Kidney capillary endothelial cell (primary cell): ENCODE measurements at regions not wholly inside any gene's neighbourhood (a gene's known extent, or its start where the extent isn't known, plus 50 kb on each side); places are given as distances from the start of the nearest gene placed in this dataset.
"Not testable (repeated sequence)": the region's sequence is repeated elsewhere in the genome, so short reads cannot be mapped to it uniquely, and the experiment has no call there.

Experiments used
- DNase-seq: peaks from one replicate; pipeline ENCODE4 v3.0.0-alpha.2; 2018; ENCODE audit warnings: low spot score

DNA sequence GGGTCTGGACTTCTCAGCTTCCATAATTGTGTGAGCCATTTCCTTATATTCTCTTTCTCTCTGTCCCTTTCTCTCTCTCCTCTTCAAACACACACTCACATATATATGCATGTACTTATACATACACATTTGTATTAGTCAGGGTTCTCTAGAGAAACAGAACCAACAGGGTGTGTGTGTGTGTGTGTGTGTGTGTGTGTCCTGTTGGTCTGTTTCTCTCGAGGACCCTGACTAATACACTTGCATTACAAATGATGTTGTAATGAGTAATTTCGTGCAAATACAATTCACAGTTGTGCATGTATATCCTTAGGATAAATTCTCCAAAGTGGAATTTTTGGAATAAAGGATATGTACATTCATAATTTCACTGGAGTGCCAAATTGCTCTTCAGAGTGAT, 115.3 kb downstream of the NPIPB5 start:
- DNase-seq, result no peak

DNA sequence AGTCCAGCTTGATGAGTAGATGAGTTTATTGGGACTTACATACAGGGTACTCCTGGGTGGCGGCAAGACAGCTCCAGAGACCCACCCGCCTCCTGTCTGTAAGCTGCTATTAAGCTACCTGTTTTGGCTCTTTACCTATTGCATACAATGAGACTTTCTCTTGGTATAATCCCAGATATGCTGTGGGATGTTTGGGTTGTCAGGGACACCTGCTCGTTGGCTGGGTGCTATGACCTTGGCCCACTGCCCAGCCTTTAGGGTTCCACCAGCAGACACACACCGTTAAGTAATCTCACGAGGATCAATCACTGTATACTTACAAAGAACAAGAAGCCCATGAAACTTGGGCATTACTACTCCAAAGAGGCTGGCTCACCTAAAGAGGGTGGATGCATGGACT, 116.4 kb downstream of the NPIPB5 start:
- DNase-seq, result no peak

DNA sequence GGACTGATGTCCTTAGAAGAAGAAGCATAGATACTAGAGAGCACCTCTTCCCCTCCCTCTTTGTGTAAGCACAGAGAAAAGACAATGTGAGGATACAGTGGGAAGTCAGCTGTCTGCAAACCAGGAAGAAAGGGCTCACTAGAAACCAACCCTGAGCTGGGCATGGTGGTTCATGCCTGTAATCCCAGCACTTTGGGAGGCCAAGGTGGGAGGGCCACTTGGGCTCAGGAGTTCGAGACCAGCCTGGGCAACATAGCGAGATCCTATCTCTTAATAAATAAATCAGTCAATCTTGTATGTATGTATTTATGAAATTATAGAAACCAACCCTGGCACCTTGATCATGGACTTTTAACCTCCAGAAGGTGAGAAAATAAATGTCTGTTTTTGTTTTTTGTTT, 118.3 kb downstream of the NPIPB5 start:
- no peak for DNase-seq

DNA sequence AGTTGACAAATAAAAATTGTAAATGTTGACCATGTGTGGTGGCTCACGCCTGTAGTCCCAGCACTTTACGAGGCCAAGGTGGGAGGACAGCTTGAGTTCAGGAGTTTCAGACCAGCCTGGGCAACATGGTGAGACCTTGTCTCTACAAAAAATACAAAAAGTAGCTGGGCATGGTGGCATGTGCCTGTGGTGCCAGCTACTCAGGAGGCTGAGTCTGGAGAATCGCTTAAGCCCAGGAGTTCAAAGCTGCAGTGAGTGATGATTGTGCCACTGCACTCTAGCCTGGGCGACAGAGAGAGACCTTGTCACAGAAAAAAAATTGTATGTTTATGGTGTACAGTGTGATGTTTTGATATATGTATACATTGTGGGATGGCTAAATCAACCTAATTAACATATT, 119.6 kb downstream of the NPIPB5 start:
- no peak for DNase-seq

DNA sequence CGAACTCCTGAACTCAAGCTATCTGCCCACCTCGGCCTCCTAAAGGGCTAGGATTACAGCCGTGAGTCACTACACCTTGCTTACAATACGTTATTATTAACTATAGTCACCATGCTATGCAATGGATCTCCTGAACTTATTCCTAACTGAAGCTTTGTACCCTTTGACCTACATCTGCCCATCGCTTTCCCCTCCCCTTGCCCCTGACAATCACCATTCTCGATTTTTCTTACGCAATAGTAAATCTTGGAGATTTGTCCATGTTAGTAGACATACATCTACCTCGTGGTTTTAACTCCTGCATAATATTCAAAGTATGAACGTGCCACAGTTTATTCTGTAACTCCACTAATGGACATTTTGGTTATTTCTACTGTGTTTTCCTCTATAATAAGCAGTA, 120.6 kb downstream of the NPIPB5 start:
- no peak for DNase-seq

DNA sequence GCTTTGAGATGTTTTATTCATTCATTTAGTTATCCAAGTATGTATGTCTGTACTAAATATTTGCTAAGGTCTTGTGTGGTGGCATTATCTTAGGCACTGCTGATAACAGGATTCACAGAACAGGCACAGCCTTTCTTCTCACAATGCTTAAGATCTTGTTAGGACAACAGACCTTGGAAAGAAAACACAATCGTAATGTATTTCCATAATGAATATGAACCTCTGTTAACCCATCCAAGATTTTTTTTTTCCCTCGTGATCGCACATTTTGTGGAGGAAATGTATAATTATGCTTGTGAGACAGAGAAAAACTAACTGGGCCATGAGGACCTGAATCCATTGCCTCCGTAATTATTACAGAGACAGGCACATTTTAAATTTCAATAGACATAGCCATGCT, 121.9 kb downstream of the NPIPB5 start:
- no peak for DNase-seq

DNA sequence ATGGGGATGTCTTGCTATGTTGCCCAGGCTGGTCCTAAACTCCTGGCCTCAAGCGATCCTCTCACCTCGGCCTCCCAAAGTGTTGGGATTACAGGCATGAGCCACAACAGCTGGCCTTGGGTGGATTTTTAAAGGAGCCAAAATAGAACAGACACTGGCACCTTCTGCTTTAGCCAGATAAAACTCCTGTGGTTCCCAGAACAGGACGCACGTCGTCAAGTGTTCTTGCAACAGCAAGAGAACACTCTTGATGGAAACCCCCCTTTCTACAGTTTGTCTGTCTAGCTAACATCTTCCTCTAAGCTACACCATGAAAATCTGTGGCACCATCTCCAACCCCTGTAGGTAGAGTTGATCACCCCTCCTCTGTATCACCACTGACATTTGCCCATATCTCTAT, 122.6 kb downstream of the NPIPB5 start:
- no peak for DNase-seq

DNA sequence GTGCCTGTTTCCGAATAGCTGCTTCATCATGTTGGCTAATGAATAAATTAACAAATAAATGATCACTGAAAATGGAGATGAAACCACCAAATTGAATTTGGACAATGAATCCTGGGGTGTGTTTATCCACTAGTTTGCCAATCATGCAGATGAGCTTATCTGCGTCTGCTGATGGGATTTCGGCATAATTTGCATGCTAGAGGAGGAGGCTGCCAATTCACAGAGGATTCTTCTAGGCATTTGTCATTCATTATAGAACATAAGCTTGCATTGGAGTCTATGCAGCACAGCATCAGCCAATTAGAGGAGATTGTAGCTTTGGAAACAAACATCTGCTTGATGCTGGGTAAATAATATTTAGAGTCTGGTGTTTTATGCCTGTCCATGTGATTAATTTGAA, 123.1 kb downstream of the NPIPB5 start:
- DNase-seq, result no peak

DNA sequence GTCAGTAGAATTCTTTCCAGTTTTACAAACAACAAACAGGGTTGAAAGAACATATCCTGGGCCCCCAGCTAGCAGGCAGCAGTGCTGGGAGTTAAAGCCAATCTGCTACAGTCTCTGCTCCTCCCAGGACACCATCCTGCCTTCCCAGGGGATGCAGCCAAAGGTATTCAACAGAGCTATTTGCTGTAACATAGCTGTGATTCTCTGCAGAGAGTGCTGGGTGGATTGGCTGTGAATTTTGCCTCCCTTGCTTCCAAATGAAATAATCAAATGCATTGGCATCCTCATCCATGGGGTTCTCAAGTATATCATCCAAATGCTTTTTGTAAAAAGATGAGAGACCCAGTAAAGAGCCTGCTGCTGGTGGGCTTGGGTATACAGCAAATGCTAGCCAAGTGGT, 124.3 kb downstream of the NPIPB5 start:
- DNase-seq, result no peak

DNA sequence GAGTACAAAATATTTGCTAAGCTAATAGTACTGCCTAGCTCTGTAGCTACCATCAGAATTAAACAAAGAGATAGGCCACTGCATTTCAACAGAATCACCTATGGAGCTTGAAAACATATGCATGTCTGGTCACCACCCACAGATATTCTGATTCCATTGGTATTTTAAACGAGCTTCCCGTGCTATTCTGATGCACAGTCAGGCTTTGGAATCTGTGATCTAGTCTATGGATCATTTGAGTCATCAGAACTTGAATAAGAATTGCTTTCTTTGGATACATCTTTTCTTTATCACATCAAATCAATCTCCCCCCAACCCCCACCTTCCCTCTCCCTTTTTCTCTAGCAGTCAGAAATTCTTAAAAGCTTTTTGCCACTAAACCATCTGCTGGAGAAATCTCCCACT, 124.7 kb downstream of the NPIPB5 start:
- no peak for DNase-seq

DNA sequence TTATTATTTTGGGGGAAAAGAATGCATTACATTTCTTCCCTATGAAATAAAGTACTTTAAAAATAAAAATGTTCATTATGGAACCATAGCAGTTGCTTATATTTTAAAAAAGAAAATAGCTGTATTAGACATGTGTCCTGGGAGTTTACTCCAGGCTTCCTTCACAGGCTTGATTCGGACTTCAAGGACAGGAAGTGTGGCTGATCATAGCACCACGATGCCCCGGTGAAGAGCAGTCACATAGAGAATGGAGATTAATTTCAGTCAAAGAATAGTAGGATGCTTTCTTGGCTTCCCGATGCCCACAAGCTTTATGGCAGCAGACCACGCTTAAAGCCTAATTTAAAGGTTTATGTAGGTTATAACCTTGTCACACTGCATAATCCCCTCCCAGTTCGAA, 125.1 kb downstream of the NPIPB5 start:
- no peak for DNase-seq

DNA sequence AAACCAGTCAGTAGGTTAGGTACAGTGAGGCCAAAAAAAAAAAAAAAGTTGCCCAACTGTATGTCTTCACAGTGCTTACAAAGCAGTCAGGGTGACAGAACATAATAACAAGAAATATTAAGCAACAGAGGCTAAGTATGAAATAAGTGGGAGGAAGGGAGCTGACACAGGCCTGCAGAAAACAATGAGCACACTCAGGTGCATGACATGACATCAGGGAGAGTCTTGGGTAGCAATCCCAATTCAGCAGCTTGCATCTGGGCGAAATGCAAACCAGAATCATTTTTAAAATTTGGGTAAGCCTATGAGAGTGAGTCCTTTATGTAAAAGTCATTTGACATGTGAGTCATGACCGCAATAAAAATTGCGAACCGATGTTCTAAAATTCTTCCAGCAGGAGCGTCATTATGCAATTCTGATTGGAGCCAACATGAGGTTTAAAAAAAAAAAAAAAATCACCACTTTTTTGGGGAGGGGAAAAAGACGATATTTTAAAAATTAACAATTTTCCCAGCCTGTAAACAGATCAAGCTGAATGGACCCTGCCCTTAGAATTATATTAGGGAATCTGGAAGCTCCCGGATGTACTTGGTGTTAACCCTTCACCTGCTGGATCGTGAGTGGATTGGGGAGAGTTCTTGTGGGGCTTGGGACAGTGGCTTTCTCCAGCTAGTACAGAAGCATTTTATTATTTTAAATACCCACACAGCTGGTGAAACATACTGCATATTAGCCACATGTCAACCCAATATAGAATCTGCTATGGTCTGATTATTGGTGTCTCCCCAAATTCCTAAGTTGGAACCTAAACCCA, 127.9 kb downstream of the NPIPB5 start:
- no peak for DNase-seq

DNA sequence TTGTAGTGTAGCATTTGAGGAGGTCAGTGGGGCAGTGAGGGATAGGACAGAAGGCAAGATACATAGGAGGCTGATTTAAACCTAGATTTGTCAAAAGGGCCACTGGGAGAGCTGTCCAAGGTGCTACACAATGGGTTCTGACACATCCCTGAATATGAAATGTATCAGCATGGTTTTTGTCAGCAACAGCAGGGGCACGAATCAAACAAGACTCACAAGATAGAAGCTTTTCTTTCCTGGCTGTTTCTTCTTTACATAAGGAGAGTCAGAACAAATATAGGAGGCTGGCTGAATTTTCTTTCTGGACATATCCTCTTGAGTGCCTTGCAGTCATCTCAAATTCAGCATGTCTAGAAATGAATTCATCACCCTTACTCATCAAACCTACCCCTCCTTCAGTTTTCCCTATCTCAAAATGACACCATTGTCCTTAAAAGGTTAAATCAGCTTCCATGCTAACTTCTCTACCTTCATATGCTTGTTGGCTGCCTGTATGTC, 130.5 kb downstream of the NPIPB5 start:
- peak; percentile 28 for DNase-seq

DNA sequence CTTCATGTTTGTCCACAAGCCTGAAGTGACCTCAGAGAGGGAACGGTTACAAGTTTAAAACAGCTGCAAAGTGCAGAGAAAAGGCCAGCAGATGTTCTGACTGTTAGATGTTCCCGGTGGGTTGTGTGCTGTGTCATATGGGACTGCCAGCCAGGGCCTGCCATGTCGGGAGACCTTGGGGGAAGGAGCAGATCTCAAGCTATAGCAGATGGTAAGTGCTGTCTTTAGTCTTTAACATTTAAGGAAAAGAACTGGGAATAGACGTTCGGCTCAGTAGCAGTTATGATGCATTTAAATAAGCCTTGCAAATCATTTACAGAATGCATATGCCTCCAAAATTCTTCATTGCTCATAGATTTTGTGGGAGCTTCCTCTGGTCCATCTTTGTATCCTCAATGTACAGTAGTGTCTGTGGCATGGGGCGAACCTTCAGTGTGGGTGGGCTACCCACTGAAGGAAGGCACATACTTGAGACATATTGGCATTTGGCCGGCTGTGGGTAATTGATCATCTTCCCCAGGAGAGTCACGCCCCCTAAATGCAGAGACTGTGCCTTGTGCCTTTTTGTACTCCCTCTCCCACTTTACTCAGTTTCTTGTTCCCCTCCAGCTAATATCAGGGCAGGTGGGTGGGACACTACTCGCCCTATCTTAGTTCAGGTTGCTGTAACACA, 131.9 kb downstream of the NPIPB5 start:
- DNase-seq, result no peak

DNA sequence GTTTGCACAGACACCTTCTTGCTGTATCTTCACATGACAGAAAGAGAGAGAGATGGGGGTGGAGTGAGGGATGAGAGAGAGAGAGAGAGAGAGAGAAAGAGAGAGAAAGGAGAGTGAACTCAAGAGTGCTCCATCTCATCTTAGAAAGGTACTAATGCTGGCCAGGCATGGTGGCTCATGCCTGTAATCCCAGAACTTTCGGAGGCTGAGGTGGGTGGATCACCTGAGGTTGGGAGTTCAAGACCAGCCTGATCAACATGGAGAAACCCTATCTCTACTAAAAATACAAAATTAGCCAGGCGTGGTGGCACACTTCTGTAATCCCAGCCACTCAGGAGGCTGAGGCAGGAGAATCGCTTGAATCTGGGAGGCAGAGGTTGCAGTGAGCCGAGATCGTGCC, 132.5 kb downstream of the NPIPB5 start:
- DNase-seq, result not testable (repeated sequence)

DNA sequence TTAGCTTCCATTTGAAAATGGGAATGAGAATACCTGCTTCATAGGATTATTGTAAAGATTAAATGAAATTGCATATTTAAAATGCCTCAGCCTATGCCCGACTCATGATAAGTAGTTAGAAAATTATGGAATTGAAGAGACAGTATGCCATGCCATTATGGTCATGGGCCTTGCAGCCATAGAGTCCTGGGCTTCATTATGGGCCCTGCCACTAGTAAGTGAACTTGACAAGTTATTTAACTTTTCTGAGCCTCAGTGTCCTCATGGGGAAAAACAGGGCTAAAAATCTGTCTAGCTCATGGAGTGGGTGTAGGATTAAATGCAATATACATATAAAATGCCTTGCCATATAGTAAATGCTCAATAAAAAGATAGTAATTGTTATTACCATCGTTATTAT, 133.2 kb downstream of the NPIPB5 start:
- DNase-seq, result no peak

DNA sequence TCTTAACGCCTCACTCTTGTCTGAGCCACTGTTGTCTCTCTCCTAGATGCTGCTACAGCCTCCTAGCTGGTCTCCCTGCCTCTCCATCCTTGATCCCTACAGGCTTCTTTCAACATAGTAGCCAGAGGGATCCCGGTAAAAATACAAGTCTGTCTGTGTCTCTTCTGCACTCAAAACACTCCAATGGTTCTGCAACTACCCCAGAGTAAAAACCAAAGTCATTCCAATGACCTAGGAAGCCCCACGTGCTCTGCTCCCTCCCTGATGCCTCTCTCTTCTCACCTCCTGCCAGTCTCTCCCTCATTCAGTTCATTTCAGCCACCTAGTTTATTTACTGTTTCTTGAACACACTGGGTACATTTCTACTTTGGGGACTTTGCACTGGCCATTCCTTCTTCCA, 135.2 kb downstream of the NPIPB5 start:
- no peak for DNase-seq

DNA sequence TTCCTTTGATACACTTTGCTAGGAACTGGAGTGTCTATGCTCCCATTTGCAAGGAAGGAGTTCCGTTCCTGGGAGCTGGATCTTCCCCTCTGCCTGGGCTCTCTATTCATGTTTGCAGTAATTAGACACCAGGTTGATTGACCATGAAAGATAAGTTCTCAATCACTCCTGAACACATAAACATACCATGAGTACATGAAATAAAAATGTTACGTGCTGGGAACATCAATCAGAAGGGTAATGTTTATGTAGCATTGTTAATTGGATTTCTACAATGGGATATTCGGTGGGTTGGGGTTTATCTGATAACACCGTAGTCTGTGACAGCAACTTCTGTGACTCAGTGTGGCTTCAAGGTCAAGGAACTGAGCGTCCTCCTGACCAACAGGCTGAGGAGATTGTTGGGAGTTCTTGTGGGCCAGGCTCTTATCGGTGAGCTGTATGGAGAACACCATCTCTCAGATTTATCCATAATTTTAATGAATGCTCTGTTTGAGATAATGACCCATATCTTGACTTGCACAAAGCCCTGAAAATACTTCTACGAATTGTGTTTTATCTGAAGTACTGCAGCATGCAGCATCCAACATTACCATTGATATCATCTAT, 136.4 kb downstream of the NPIPB5 start:
- DNase-seq, result no peak

DNA sequence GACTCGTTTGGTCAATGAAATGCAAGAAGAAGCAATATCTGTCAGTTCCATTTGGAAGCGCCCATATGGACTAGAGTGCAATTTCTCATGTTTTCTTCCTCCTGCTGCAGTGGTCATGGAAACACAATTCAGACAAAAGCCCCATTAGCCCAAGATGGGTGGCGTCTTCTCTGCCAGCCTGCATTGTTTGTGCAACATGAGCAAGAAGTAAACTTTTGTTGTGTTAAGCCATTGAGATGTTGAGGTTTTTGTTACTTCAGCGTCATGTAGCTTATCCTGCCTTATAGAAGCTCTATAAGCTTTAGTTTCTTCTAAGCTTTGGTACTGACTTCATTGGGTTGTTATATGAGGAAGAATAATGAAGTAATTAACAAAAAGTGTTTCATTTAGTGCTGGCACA, 137.4 kb downstream of the NPIPB5 start:
- DNase-seq, result no peak

DNA sequence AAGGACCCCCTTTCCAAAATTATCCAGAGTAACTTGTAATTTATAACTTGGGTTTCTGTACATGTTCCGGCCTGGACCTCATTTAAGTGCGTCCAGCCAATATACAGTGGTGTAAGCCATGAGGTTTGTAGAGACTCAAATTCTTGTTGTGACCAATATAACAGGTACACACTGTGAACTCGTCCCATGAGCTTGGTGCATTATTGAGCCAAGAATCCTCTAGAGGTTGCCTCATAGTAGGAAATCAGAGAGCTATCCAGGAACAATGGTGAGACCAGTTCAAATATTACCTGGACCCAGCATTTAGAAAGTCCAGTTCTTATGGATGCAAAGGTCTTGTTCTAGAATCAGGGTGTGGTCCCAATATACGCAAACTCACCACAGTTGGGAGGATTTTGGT, 138.2 kb downstream of the NPIPB5 start:
- no peak for DNase-seq

DNA sequence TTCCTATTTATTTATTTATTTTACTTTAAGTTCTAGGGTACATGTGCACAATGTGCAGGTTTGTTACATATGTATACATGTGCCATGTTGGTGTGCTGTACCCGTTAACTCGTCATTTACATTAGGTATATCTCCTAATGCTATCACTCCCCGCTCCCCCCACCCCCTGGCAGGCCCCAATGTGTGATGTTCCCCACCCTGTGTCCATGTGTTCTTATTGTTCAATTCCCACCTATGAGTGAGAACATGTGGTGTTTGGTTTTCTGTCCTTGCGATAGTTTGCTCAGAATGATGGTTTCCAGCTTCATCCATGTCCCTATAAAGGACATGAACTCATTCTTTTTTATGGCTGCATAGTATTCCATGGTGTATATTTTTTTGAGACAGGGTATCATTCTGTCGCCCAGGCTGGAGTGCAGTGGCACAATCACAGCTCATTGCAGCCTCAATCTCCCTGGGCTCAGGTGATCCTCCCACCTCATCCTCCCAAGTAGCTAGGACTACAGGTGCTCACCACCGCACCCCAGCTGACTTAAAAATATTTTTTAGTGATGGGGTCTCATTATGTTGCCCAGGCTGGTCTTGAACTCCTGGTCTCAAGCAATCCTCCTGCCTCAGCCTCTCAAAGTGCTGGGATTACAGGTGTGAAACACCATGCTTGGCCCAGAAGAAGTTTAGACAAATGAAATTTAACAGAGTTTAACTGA, 140.6 kb downstream of the NPIPB5 start:
- not testable (repeated sequence) for DNase-seq

DNA sequence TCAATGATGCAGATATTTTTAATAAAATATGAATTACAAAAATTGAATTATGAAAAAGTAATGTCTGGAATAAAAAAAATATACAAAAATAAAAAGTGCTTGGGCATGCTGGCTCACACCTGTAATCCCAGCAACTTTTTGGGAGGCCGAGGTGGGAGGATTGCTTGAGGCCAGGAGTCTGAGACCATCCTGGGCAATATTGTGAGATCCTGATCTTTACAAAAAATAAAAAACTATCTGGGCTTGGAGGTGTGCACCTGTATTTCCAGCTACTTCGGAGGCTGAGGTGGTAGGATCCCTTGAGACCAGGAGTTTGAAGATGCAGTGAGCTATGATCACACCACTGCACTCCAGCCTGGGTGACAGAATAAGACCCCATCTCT, 141.8 kb downstream of the NPIPB5 start:
- DNase-seq, result no peak

DNA sequence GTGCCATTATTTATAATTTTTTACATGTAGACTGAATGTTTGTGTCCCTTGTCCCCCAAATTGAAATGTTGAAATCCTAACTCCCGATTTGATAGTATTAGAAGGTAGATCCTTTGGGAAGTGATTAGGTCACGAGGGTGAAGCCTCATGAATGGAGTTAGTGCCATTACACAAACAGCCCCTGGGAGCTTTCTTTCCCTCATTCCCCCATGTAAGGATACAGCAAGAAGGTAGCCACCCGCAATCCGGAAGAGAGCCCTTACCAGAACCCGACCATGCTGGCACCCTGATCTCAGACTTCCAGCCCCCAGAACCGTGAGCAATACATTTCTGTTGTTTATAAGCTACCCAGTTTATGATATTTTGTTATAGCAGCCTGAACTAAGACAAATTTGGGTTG, 143.2 kb downstream of the NPIPB5 start:
- DNase-seq, result no peak
